Activated CD8-positive, alpha-beta T cell treated with anti-CD3 and anti-CD28 coated beads for 36 hours (primary cell): ENCODE measurements at regions not wholly inside any gene's neighbourhood (a gene's known extent, or its start where the extent isn't known, plus 50 kb on each side); places are given as distances from the start of the nearest gene placed in this dataset.

Experiments used
- ATAC-seq: fragments of 200-7000 bp; cut with Tn5 transposase; one replicate; pipeline ENCODE4 v1.10.0; 2021; ENCODE audit warnings: mild to moderate bottlenecking, moderate library complexity
- CTCF ChIA-PET: fragments of 350-600 bp; sonication (Branson Sonifier 250); formaldehyde crosslinking; loops from one replicate; lab custom pipeline; 2021; ENCODE audit warnings: antibody characterized with exemption; lab: Charles Lee
- POLR2A ChIA-PET: fragments of 350-600 bp; sonication (Branson Sonifier 250); formaldehyde crosslinking; loops from one replicate; lab custom pipeline; 2021; ENCODE audit warnings: antibody characterized with exemption; lab: Charles Lee
- DNase-seq: peaks from one replicate; pipeline ENCODE4 v3.0.0-alpha.2; 2020
- H3K27ac Mint-ChIP-seq: one replicate; pipeline ENCODE4 v1.8.0; 2021; ENCODE audit warnings: mild to moderate bottlenecking, mixed read lengths
- H3K27me3 Mint-ChIP-seq: one replicate; pipeline ENCODE4 v1.8.0; 2021; ENCODE audit warnings: mixed read lengths
- H3K36me3 Mint-ChIP-seq: one replicate; pipeline ENCODE4 v1.8.0; 2021; ENCODE audit warnings: low read depth, mixed read lengths
- H3K4me1 Mint-ChIP-seq: one replicate; pipeline ENCODE4 v1.8.0; 2021; ENCODE audit warnings: low read depth, mixed read lengths
- H3K4me3 Mint-ChIP-seq: one replicate; pipeline ENCODE4 v1.8.0; 2021; ENCODE audit warnings: mild to moderate bottlenecking, moderate library complexity, mixed read lengths
- H3K9me3 Mint-ChIP-seq: one replicate; pipeline ENCODE4 v1.8.0; 2021; ENCODE audit warnings: mixed read lengths
- CTCF ChIP-seq: fragments of 200-600 bp; IDR thresholded peaks from one replicate; pipeline ENCODE4 v1.8.0; 2022; ENCODE audit warnings: antibody characterized with exemption, mild to moderate bottlenecking
- intact Hi-C: fragments of 100-400 bp; cut with micrococcal nuclease; formaldehyde crosslinking; loops from one replicate; pipeline ENCODE4 v1.10.0; 2022

- Mint-ChIP-seq H3K27me3 (peaks cover 2% of the 10 kb centered on the region), H3K4me3 (no peak overlapping the region), H3K36me3 (no peaks in the 10 kb centered on the region), H3K9me3 (no peaks in the 10 kb centered on the region), H3K27ac (no peak overlapping the region), H3K4me1 (no peaks in the 10 kb centered on the region)
- ChIA-PET CTCF (no interaction called here), POLR2A (no interaction called here)
- no peak for TF ChIP-seq CTCF
- ATAC-seq: no peak
- no peak for DNase-seq
- intact Hi-C loops: no loop called here
Observed at GRCh38 chr14:87686746-87687145, 306.2 kb downstream of the GALC start.

GRCh38 chr14:87679866-87680265, 313.1 kb downstream of the GALC start:
- Mint-ChIP-seq H3K4me3 (no peak overlapping the region), H3K36me3 (no peaks in the 10 kb centered on the region), H3K4me1 (no peaks in the 10 kb centered on the region), H3K9me3 (no peaks in the 10 kb centered on the region), H3K27me3 (peaks cover 2% of the 10 kb centered on the region), H3K27ac (no peak overlapping the region)
- TF ChIP-seq CTCF: no peak
- ChIA-PET CTCF (no interaction called here), POLR2A (no interaction called here)
- ATAC-seq: no peak
- DNase-seq: no peak
- intact Hi-C loops: no loop called here

GRCh38 chr14:87678624-87679023, 314.4 kb downstream of the GALC start:
- Mint-ChIP-seq H3K4me3 (no peak overlapping the region), H3K4me1 (no peaks in the 10 kb centered on the region), H3K36me3 (no peaks in the 10 kb centered on the region), H3K9me3 (no peaks in the 10 kb centered on the region), H3K27ac (no peak overlapping the region), H3K27me3 (peaks cover 2% of the 10 kb centered on the region)
- DNase-seq: no peak
- intact Hi-C loops: no loop called here
- no peak for TF ChIP-seq CTCF
- ChIA-PET POLR2A (no interaction called here), CTCF (no interaction called here)
- ATAC-seq: no peak

- no peak overlapping the region for H3K27ac Mint-ChIP-seq
- H3K36me3 Mint-ChIP-seq: no peaks in the 10 kb centered on the region
- no peak overlapping the region for H3K4me3 Mint-ChIP-seq
- no peak for TF ChIP-seq CTCF
- DNase-seq: no peak
- intact Hi-C loops: no loop called here
- ChIA-PET POLR2A (no interaction called here), CTCF (no interaction called here)
- peaks cover 1% of the 10 kb centered on the region for H3K9me3 Mint-ChIP-seq
- peaks cover 2% of the 10 kb centered on the region for H3K27me3 Mint-ChIP-seq
- H3K4me1 Mint-ChIP-seq: no peaks in the 10 kb centered on the region
- ATAC-seq: no peak
Observed at GRCh38 chr14:87676814-87677437, 316.1 kb downstream of the GALC start.

- Mint-ChIP-seq H3K4me3 (no peak overlapping the region), H3K9me3 (peaks cover 4% of the 10 kb centered on the region), H3K4me1 (no peaks in the 10 kb centered on the region), H3K27ac (no peak overlapping the region), H3K27me3 (no peaks in the 10 kb centered on the region), H3K36me3 (no peaks in the 10 kb centered on the region)
- TF ChIP-seq CTCF: no peak
- ChIA-PET CTCF (no interaction called here), POLR2A (no interaction called here)
- DNase-seq: no peak
- intact Hi-C loops: no loop called here
- no peak for ATAC-seq
Observed at GRCh38 chr14:87667659-87668058, 325.3 kb downstream of the GALC start.
